ENCODE measurements at regions not wholly inside any gene's neighbourhood (a gene's known extent, or its start where the extent isn't known, plus 50 kb on each side); places are given as distances from the start of the nearest gene placed in this dataset.

GRCh38 chr11:32313477-32313876 is 121.9 kb downstream of the WT1 start:
- Histone ChIP-seq H3K36me3 (replicated peaks) (no peaks in the 10 kb centered on the region), H3K27me3 (replicated peaks) (no peaks in the 10 kb centered on the region), H3K27ac (no peak overlapping the region), H3K4me3 (ENCODE audit: low read depth, low read length) (no peak overlapping the region)
- DNase-seq, result no peak
- TF ChIP-seq, protein P1, sequence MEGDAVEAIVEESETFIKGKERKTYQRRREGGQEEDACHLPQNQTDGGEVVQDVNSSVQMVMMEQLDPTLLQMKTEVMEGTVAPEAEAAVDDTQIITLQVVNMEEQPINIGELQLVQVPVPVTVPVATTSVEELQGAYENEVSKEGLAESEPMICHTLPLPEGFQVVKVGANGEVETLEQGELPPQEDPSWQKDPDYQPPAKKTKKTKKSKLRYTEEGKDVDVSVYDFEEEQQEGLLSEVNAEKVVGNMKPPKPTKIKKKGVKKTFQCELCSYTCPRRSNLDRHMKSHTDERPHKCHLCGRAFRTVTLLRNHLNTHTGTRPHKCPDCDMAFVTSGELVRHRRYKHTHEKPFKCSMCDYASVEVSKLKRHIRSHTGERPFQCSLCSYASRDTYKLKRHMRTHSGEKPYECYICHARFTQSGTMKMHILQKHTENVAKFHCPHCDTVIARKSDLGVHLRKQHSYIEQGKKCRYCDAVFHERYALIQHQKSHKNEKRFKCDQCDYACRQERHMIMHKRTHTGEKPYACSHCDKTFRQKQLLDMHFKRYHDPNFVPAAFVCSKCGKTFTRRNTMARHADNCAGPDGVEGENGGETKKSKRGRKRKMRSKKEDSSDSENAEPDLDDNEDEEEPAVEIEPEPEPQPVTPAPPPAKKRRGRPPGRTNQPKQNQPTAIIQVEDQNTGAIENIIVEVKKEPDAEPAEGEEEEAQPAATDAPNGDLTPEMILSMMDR (IDR thresholded peaks at IDR 0.05; ENCODE audit: low read depth, low read length, missing control alignments), result no peak
- in situ Hi-C loops (cut with HindIII; ENCODE audit: low pct_ligation_motif_present, low sequenced_read_pairs), result no loop called here

DNA sequence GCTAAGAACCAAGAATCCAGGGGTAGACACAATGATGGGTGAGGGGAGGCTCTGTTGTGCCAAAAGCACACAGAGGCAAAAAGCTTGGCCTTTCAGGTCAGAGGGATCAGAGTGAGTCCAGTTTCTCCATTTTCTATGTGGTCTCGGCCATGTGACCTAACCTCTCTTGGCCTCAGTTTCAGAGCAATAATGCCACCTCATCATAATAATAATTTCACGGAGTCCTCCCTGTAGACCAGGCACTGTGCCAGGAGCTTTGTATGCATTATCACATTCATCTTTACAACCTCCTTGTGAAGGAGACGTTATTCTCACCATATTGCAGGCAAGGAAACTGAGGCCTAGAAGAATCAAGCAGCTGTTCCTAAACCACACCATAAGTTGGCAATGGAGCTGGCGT is 120.2 kb downstream of the WT1 start:
- TF ChIP-seq, protein P1 (IDR thresholded peaks at IDR 0.05; ENCODE audit: low read depth, low read length, missing control alignments), result no peak

DNA sequence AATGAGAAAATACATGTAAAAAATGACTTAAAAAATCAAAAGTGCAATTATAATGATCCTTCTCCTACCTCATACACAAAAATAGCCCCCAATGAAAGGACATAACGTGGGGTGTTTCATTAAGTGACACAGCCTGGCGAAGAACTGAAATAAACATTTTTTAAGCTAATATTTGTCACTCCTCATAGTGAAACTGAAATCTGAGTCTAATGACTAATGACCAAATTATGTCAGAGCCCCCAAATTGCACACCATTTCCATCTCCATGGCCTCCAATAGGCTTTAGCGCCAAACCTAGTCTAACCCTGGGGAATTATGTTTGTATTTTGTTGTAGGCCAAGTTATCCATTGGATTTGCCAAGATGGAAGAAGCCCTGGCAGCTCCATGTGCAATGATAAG is 119.1 kb downstream of the WT1 start:
- Histone ChIP-seq H3K27ac (no peak overlapping the region), H3K4me3 (ENCODE audit: low read depth, low read length) (no peak overlapping the region), H3K27me3 (replicated peaks) (no peaks in the 10 kb centered on the region), H3K36me3 (replicated peaks) (no peaks in the 10 kb centered on the region)
- no peak for DNase-seq
- TF ChIP-seq, protein P1 (IDR thresholded peaks at IDR 0.05; ENCODE audit: low read depth, low read length, missing control alignments), result no peak
- in situ Hi-C loops (cut with HindIII; ENCODE audit: low pct_ligation_motif_present, low sequenced_read_pairs), result no loop called here

More for the DNA sequence above, 120.2 kb downstream of the WT1 start:
- H3K27me3 ChIP-seq (replicated peaks), result no peaks in the 10 kb centered on the region
- H3K4me3 ChIP-seq (ENCODE audit: low read depth, low read length), result no peak overlapping the region
- H3K27ac ChIP-seq, result no peak overlapping the region
- in situ Hi-C loops (cut with HindIII; ENCODE audit: low pct_ligation_motif_present, low sequenced_read_pairs), result no loop called here
- no peaks in the 10 kb centered on the region for H3K36me3 ChIP-seq (replicated peaks)
- DNase-seq, result no peak

GRCh38 chr11:32316858-32317642 is 118.3 kb downstream of the WT1 start:
- H3K27me3 ChIP-seq (replicated peaks), result no peaks in the 10 kb centered on the region
- no peak overlapping the region for H3K27ac ChIP-seq
- no peak for DNase-seq
- H3K36me3 ChIP-seq (replicated peaks), result no peaks in the 10 kb centered on the region
- H3K4me3 ChIP-seq (ENCODE audit: low read depth, low read length), result no peak overlapping the region
- TF ChIP-seq, protein P1 (IDR thresholded peaks at IDR 0.05; ENCODE audit: low read depth, low read length, missing control alignments), result no peak
- in situ Hi-C loops (cut with HindIII; ENCODE audit: low pct_ligation_motif_present, low sequenced_read_pairs), result no loop called here

GRCh38 chr11:32317643-32318042 is 117.7 kb downstream of the WT1 start:
- no peaks in the 10 kb centered on the region for H3K27me3 ChIP-seq (replicated peaks)
- no peak for DNase-seq
- no peak overlapping the region for H3K27ac ChIP-seq
- H3K4me3 ChIP-seq (ENCODE audit: low read depth, low read length), result no peak overlapping the region
- TF ChIP-seq, protein P1 (IDR thresholded peaks at IDR 0.05; ENCODE audit: low read depth, low read length, missing control alignments), result no peak
- in situ Hi-C loops (cut with HindIII; ENCODE audit: low pct_ligation_motif_present, low sequenced_read_pairs), result no loop called here
- no peaks in the 10 kb centered on the region for H3K36me3 ChIP-seq (replicated peaks)
